ENCODE measurements at regions not wholly inside any gene's neighbourhood (a gene's known extent, or its start where the extent isn't known, plus 50 kb on each side); places are given as distances from the start of the nearest gene placed in this dataset.

- ChIA-PET CTCF (interaction anchor here (0.6 to 0.8 kb wide), 2 partner anchors 21 to 184 kb away, joined by 3 read pairs; no protein-coding TSS in a partner anchor), POLR2A (ENCODE audit: low non-redundant PET) (no interaction called here)
- TF ChIP-seq CTCF (conservative IDR thresholded peaks at IDR 0.05; ENCODE audit: low read depth) = no peak
- no peak for DNase-seq (ENCODE audit: low spot score)
- H3K27ac ChIP-seq = no peak overlapping the region
Observed at GRCh38 chr12:3928538-3929184, 55.5 kb upstream of the PARP11 start.

GRCh38 chr12:3925621-3926020 is 52.4 kb upstream of the PARP11 start:
- H3K27ac ChIP-seq = no peak overlapping the region
- ChIA-PET CTCF (no interaction called here), POLR2A (ENCODE audit: low non-redundant PET) (no interaction called here)
- no peak for DNase-seq (ENCODE audit: low spot score)
- no peak for TF ChIP-seq CTCF (conservative IDR thresholded peaks at IDR 0.05; ENCODE audit: low read depth)

- CTCF ChIA-PET = no interaction called here
- H3K27ac ChIP-seq = no peak overlapping the region
- no peak for TF ChIP-seq CTCF (conservative IDR thresholded peaks at IDR 0.05; ENCODE audit: low read depth)
- DNase-seq (ENCODE audit: low spot score) = no peak
- POLR2A ChIA-PET (ENCODE audit: low non-redundant PET) = no interaction called here
Observed at GRCh38 chr12:3924761-3925160, 51.6 kb upstream of the PARP11 start.

- no peak overlapping the region for H3K27ac ChIP-seq
- ChIA-PET CTCF (no interaction called here), POLR2A (ENCODE audit: low non-redundant PET) (no interaction called here)
- DNase-seq (ENCODE audit: low spot score) = no peak
- no peak for TF ChIP-seq CTCF (conservative IDR thresholded peaks at IDR 0.05; ENCODE audit: low read depth)
Observed at GRCh38 chr12:3923021-3923420, 49.8 kb upstream of the PARP11 start.
